DOHH2 (cell line): ENCODE measurements at regions not wholly inside any gene's neighbourhood (a gene's known extent, or its start where the extent isn't known, plus 50 kb on each side); places are given as distances from the start of the nearest gene placed in this dataset.

Experiments used
- H3F3A ChIP-seq: fragments of 200-600 bp; sonication (generic), shearing (Covaris generic); 2 replicates; pipeline ENCODE4 v1.6.0; 2016; ENCODE audit warnings: antibody characterized with exemption, mild to moderate bottlenecking; ENCODE audit not compliant: control insufficient read depth, insufficient read depth
- H3K27ac ChIP-seq: fragments of 200-600 bp; sonication (generic); 2 replicates; pipeline ENCODE4 v1.5.1; 2014; ENCODE audit warnings: low read depth, mild to moderate bottlenecking, low read length, moderate library complexity
- H3K27me3 ChIP-seq: fragments of 200-600 bp; sonication (generic); 2 replicates; pipeline ENCODE4 v1.6.1; 2014; ENCODE audit warnings: mild to moderate bottlenecking, low read length, mixed read lengths; ENCODE audit not compliant: control insufficient read depth
- H3K36me3 ChIP-seq: fragments of 200-600 bp; sonication (generic); 2 replicates; pipeline ENCODE4 v1.6.1; 2014; ENCODE audit warnings: mild to moderate bottlenecking, low read length, moderate library complexity, mixed read lengths; ENCODE audit not compliant: control insufficient read depth
- H3K4me1 ChIP-seq: fragments of 200-600 bp; sonication (generic); 2 replicates; pipeline ENCODE4 v1.6.1; 2014; ENCODE audit warnings: mild to moderate bottlenecking, low read length, mixed read lengths; ENCODE audit not compliant: control insufficient read depth
- H3K4me2 ChIP-seq: fragments of 200-600 bp; sonication (generic); 2 replicates; pipeline ENCODE4 v1.6.0; 2014; ENCODE audit warnings: mild to moderate bottlenecking, low read length, moderate library complexity
- H3K4me3 ChIP-seq: fragments of 200-600 bp; sonication (generic); 2 replicates; pipeline ENCODE4 v1.5.1; 2014; ENCODE audit warnings: mild to moderate bottlenecking, low read length, mixed read lengths
- H3K79me2 ChIP-seq: fragments of 200-600 bp; sonication (generic); 2 replicates; pipeline ENCODE4 v1.6.1; 2014; ENCODE audit warnings: mild to moderate bottlenecking, low read length, mixed read lengths; ENCODE audit not compliant: control insufficient read depth
- H3K9me2 ChIP-seq: fragments of 200-600 bp; sonication (generic); replicated peaks from 2 replicates; pipeline ENCODE4 v1.6.1; 2014; ENCODE audit warnings: mild to moderate bottlenecking, low read length, mixed read lengths; ENCODE audit not compliant: control insufficient read depth
- H3K9me3 ChIP-seq: fragments of 200-600 bp; sonication (generic); 2 replicates; pipeline ENCODE4 v1.6.1; 2014; ENCODE audit warnings: antibody characterized with exemption, low read length, mixed read lengths; ENCODE audit not compliant: control insufficient read depth, insufficient read depth
- H4K20me1 ChIP-seq: fragments of 200-600 bp; sonication (generic); 2 replicates; pipeline ENCODE4 v1.6.0; 2014; ENCODE audit warnings: low read depth, mild to moderate bottlenecking, antibody characterized with exemption, low read length, moderate library complexity; ENCODE audit not compliant: control insufficient read depth, insufficient read depth
- EZH2phosphoT487 ChIP-seq: fragments of 200-600 bp; sonication (generic); IDR thresholded peaks from 2 replicates; pipeline ENCODE4 v1.6.1; 2017; ENCODE audit warnings: borderline replicate concordance, mild to moderate bottlenecking, antibody characterized with exemption, low read length, moderate library complexity, mixed read lengths
- TF ChIP-seq, protein P1 (sequence below): fragments of 200-600 bp; sonication (generic); IDR thresholded peaks from one replicate; pipeline ENCODE4 v1.5.1; 2014; ENCODE audit warnings: antibody characterized with exemption, mild to moderate bottlenecking, low read depth, low read length; ENCODE audit not compliant: poor library complexity, severe bottlenecking

DNA sequence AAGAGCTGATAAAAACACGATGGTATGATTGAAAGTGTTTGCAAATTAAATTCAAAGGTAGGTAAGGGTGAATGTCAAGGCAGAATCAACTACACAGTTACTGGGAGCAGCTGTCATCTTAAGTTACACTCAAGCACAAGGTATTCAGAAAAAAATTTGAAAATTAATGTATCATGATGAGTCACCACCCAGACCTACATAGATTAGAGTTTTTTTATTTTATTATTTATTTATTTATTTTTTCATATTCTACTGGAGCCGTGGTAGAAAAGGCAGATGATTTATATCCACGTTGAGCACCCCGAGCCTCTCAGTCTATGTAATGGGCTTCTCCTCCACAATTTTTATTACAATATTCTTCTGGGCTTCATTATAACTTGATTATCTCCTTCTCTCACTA lies 728.9 kb upstream of the ARGLU1 start:
- Histone ChIP-seq H3K79me2 (no peaks in the 10 kb centered on the region), H3K36me3 (no peaks in the 10 kb centered on the region), H3K27ac (no peak overlapping the region), H3K9me2 (no peaks in the 10 kb centered on the region), H3K9me3 (no peaks in the 10 kb centered on the region), H3K4me2 (no peak overlapping the region), H3F3A (no peaks in the 10 kb centered on the region), H3K4me1 (no peaks in the 10 kb centered on the region), H4K20me1 (no peaks in the 10 kb centered on the region), H3K27me3 (no peaks in the 10 kb centered on the region), H3K4me3 (no peak overlapping the region)
- TF ChIP-seq EZH2phosphoT487, result no peak
- TF ChIP-seq, protein P1, sequence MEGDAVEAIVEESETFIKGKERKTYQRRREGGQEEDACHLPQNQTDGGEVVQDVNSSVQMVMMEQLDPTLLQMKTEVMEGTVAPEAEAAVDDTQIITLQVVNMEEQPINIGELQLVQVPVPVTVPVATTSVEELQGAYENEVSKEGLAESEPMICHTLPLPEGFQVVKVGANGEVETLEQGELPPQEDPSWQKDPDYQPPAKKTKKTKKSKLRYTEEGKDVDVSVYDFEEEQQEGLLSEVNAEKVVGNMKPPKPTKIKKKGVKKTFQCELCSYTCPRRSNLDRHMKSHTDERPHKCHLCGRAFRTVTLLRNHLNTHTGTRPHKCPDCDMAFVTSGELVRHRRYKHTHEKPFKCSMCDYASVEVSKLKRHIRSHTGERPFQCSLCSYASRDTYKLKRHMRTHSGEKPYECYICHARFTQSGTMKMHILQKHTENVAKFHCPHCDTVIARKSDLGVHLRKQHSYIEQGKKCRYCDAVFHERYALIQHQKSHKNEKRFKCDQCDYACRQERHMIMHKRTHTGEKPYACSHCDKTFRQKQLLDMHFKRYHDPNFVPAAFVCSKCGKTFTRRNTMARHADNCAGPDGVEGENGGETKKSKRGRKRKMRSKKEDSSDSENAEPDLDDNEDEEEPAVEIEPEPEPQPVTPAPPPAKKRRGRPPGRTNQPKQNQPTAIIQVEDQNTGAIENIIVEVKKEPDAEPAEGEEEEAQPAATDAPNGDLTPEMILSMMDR, result no peak

DNA sequence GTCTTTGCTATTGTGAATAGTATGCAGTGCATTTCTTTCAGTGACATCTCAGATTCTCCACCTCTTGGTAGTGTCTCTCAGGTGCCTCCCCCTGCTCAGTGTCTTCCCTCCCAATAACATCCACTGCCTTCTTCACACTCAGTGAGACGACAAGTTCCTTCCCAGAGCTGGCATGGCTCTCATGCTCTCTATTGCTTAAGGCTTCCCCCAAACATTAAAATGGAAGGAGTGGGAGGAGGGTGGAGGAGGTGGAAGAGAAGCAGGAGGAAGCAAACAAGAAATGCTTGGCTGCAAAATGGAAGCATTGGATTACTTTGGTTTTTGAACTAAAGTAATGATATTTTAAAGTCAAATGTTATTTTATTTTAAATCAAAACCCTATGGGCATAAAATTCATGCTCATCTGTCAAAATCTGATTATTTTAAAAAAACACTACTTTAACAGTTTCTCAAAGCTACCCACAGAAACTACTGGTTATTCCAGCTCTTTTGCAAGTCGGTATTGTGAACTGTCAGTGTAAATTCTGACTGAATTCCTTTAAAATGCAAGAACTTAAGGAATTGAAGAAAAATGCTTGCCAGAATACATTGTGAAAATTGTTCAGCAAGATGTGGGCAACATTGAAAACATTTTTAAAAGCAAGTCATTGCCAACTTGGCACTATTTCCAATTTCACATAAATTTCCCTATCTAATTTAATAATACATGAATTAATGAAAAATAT lies 727.6 kb upstream of the ARGLU1 start:
- Histone ChIP-seq H3K9me2 (no peaks in the 10 kb centered on the region), H3K9me3 (no peaks in the 10 kb centered on the region), H3K27ac (no peak overlapping the region), H4K20me1 (no peaks in the 10 kb centered on the region), H3K27me3 (no peaks in the 10 kb centered on the region), H3K79me2 (no peaks in the 10 kb centered on the region), H3K4me1 (no peaks in the 10 kb centered on the region), H3F3A (no peaks in the 10 kb centered on the region), H3K4me2 (no peak overlapping the region), H3K36me3 (no peaks in the 10 kb centered on the region), H3K4me3 (no peak overlapping the region)
- TF ChIP-seq, protein P1, result no peak
- TF ChIP-seq EZH2phosphoT487, result no peak

DNA sequence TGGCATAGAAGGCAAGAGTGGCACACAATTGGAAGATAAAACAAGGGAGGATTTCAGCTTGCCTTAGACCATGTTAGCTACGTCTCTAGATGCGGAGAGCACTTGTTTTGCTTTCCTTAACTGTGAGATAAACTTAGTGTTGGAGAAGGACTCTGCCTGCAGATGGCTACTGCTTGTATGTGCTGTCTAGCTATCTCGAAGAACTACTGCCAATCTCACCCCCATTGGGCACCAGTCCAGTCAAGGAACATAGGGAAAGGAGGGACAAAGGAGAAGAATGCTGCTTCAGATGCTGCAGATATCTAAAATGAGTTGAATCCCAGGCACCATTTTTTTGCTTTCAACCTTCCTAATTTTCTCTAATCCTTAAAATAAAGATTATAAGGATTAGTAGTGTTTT lies 726.0 kb upstream of the ARGLU1 start:
- TF ChIP-seq EZH2phosphoT487, result no peak
- TF ChIP-seq, protein P1, result no peak
- H3K4me3 ChIP-seq, result no peak overlapping the region

More for the DNA sequence above, 726.0 kb upstream of the ARGLU1 start:
- no peaks in the 10 kb centered on the region for H3K4me1 ChIP-seq
- no peaks in the 10 kb centered on the region for H3K9me3 ChIP-seq
- no peaks in the 10 kb centered on the region for H3K9me2 ChIP-seq
- H4K20me1 ChIP-seq, result no peaks in the 10 kb centered on the region
- no peak overlapping the region for H3K27ac ChIP-seq
- no peaks in the 10 kb centered on the region for H3F3A ChIP-seq
- no peaks in the 10 kb centered on the region for H3K27me3 ChIP-seq
- no peaks in the 10 kb centered on the region for H3K79me2 ChIP-seq
- no peak overlapping the region for H3K4me2 ChIP-seq
- no peaks in the 10 kb centered on the region for H3K36me3 ChIP-seq
